Left ventricle myocardium superior (tissue), 1 donor: ENCODE measurements at regions not wholly inside any gene's neighbourhood (a gene's known extent, or its start where the extent isn't known, plus 50 kb on each side); places are given as distances from the start of the nearest gene placed in this dataset.

Experiments
- ATAC-seq: fragments of 200-7000 bp; cut with Tn5 transposase; one replicate; pipeline ENCODE4 v1.9.1; 2020; ENCODE audit warnings: mild to moderate bottlenecking, moderate library complexity
- DNase-seq: peaks from one replicate; pipeline ENCODE4 v3.0.0-alpha.2; 2020
- intact Hi-C: fragments of 100-400 bp; cut with micrococcal nuclease; formaldehyde crosslinking; loops from one replicate; pipeline ENCODE4 v1.11.0; 2022
- donor health status: DM: no; HTN: yes; CAD: no; lungs with severe emphysema.

DNA sequence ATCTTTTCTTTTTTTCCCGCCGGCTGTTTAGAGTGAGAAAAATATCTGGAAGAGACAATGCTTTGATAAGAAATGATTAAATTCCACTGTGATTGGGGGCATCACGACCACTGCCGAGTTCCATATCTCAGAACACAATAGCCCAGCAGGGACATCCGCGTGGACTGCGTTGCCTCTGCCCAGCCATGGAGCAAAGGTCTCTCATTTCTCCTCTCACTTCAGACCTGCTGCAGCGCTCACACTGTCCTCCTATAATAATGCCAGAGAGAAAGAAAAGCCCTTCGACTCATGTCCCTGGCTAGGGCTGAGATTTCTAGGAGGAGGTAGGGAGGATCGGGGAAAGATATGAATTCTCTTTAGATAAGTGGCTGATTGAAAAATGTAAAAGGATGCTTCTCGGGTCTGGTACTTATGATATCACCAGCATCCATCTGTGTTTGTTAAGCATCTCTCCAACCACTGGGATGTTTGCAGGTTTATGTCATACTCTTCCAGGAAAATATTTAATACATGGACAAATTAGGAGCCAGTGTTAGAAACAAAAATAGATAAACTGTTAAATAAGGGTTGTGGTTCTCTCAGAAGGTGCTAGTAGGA, 472.9 kb upstream of the AKR1E2 start:
- DNase-seq (no peak), ATAC-seq (peak; percentile 37)
- intact Hi-C loops = no loop called here

DNA sequence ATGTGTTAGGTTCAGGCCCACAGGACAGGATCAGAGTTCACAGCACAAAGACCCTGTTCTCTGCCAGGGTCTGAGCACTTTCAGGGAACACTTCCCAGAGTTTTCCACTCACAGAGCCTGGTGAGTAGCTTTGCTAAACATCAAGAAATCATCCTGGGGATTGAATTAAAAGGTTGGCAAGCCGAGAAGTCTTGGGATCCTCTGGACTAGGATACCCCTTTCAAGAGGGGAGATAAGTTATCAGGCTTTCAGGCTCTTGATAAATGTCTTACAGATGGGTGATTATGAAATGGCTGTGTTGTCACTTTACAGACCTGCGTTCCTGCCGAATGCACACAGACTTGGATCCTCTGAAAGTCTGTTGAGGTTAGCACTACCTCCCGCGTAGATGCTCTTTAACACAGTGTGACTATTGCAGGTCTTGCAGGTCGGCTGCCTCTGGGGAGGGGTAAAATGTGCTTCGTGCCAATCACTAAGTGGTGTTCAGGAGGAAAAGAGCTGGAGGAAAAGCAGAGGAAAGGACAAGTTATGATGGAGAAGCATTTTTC, 473.5 kb upstream of the AKR1E2 start:
- ATAC-seq = peak; percentile 89
- intact Hi-C loops = no loop called here
- DNase-seq = peak; percentile 30

DNA sequence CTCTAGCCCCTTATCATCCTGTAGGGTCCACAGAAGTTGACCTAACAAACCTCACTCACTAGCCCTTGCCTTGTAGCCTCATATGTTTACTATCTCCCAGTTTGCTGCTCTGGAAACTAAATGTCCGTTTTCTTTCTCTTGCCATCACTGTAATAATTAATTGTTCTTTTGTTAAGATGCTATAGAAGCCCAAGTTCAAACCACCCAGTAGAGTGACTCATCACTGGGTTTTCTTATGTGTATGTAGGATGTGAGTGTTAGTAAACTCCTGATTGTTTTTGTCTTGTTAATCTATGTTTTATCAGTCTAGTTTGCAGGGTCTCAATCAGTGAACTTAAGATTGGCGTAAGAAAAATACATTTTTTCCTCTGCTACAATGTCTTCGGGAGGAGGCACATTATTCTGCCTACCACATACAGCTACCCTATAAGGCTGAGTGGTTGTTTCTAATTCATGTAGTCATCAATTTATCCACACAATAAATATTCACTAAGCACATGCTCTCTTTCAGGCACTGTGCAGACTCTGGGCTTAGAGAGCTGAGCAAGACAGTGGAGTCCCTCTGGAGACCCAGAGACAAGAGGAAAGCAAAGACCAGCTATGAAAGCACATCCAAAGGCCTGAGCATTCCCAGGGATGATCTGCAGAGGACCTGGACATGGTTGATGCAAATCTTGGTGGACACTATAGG, 474.1 kb upstream of the AKR1E2 start:
- intact Hi-C loops = no loop called here
- ATAC-seq (peak; percentile 62), DNase-seq (no peak)

DNA sequence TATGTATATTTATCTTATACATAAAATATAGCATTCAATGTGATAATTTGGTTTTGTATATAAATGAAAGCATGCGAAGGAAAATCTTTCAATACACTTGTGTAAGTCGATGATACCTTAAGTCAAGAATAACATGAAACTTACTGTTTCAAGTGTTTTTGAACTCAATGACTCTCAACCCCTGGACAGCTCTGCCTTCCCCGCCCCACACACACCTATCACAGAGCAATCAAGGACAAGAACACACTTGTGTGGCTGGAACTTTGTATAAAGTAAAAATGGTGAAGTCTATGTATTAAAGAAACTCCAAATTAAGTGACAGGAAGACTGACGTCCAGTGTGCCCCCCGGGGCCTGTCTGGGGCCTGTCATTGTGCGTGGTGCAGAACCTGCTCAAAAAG, 478.6 kb upstream of the AKR1E2 start:
- intact Hi-C loops = no loop called here
- DNase-seq (no peak), ATAC-seq (no peak)

DNA sequence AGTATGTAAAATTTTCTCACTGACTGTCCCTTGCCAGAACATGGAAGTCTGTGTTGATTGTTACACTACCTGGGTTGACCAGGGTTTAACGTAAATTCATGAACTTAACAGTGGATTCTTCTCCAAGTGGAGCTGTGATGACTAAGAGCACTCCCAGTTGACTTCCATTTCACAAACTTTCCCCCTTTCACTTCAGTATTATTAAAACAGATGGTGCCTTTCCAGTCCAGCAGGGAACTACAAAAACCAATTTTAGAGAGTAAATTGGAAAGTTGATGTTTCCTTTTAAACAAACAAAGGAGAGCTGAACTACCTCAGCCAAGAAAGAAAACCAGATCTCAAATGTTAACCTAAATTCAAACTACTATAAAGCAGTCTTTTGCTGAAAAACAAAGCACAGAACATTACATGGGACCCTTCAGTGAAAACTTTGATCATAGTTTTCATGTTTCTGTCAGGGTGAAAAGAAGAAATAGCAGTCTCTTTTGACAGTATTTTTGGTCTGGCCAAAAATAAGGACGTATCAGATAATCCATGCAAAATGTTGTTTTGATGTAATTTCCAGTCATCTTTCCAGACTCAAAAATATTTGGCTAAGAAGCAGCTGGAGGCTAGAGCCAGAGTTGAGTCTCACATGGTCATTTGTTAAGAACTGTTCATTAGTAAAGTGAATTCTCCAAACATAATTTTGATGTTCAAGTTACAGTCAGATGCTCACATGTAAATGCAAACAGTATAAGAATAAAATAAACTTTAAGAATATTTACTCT, 479.9 kb upstream of the AKR1E2 start:
- ATAC-seq (peak; percentile 69), DNase-seq (no peak)
- intact Hi-C loops = no loop called here

DNA sequence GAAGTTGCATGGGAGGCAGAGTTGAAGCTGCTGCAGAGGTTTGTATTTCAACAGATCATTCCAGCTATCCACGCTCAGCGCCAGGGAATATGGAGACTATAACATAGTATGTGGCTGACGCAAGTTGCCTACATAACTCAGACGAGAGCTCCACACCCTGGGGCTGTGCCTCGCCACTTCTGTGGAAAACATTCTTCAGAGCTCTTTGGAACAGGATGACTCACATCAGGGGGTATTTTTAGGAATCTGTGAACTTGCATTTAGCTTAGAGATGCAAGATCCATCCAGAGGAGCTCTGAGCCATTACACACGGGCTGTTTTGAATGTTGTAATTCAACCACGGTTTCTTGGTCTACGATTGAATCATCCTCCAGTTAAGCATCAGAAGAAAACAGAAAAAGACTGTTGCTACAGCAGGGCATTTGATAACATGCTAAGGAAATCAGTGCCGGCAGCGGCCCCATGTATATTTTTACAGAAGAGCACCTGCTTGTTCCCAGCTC, 481.5 kb upstream of the AKR1E2 start:
- intact Hi-C loops = no loop called here
- ATAC-seq = peak; percentile 93
- DNase-seq = peak; percentile 63

DNA sequence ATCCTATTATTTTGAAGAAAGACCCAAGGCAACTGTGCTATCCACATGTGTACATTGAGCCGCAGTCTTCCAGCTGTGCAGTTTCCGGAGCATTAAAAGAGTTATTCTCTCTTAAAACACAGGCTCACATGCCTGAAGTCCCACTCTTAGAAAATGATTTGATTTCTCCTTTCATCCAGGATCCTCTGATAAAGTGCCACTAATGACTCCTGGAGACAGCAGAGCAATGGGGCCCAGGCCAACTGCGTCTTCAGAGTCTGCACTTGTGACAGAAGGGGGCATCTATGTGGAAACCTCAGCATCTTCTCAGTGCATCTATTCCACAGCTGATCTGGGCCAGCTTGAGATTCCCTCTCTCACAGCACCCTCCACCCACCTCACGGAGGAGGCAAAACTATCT, 482.1 kb upstream of the AKR1E2 start:
- intact Hi-C loops = no loop called here
- DNase-seq (no peak), ATAC-seq (peak; percentile 5)

DNA sequence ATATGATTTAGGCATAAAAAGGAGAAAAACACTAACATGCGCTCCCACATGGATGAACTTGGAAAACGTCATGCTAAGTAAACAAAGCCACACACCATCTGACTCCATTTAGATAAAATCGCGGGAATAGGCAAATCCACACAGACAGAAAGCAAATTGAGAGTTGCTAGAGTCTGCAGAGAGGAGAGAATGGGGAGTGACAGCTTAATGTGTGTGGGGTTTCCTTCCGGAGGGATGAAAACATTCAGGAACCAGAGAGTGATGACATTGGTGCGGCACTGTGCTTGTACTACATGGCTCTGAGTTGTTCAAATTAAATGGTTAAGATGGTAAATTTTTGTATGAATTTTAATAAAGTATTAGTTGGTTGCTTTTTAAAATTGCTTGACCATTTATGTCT, 482.9 kb upstream of the AKR1E2 start:
- DNase-seq (no peak), ATAC-seq (no peak)
- intact Hi-C loops = no loop called here

DNA sequence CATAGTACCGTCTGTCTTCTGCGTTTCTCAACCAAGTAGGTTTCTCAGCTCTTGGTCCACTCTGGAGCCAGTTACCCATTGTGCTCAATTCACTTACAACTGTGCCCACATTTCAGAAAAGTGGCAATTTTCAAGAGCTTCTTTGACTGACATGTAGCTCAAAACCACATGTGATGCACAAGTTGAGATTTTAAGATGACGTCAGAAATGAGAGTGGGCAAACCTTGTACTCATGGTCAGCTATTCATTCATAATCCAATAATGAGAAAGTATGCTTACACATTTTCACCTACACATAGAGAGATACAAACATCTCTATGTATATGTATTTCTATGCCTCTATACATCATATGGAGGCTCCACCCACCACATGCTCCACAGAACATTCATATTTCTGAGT, 487.2 kb upstream of the AKR1E2 start:
- intact Hi-C loops = no loop called here
- ATAC-seq (no peak), DNase-seq (no peak)

DNA sequence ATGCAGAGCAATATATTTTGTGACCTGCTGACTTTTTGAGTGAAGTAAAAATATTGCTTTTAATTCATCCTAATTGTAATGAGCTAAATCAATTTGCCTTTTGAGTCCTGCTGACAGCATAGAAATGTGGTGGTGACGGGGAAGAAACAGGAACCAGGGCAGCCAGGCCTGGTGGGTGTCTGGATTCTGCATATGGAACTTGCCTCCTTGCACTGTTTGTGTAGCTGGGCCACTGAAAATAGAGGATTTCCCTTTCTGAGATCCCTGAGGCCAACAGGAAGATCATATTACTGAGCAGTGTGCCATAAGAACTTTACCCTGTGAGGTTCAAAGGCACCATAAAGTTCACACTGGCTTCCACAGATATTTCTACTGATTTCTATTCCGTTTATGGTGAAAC, 488.4 kb upstream of the AKR1E2 start:
- ATAC-seq (no peak), DNase-seq (no peak)
- intact Hi-C loops = no loop called here

DNA sequence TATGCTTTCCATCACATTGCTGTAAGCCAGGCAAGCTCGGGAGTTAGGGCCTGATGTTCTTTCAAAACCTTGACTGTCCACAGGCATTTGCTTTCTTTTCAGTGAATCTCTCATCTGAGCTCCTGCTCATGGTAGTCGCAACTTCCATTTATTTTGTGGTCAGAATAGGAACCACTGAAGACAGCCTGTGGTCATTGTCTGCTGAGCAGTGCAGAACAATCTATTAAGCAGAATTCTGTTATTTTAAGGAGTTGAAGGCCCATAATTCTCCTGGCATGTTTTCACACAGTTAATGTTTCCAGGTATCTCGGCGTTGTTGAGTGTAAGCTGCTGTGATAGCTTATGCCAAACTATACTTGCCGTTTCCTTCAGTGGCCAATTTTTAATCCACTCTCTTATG, 491.1 kb upstream of the AKR1E2 start:
- intact Hi-C loops = no loop called here
- no peak for ATAC-seq
- DNase-seq = no peak

DNA sequence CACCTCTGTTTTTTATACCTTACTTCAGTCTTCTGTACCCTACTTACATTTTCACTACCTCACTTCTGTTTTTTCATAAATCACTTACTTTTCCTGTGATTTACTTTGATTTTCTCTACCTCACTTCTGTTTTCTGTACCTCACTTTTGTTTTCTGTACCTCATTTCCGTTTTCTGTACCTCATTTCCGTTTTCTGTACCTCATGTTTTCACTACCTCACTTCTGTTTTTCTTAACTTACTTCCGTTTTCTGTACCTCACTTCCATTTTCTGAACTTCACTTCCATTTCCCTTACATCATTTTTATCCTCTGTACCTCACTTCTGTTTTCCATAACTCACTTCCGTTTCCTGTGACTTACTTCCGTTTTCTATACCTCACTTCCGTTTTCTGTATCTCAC, 492.0 kb upstream of the AKR1E2 start:
- ATAC-seq = no peak
- DNase-seq = no peak
- intact Hi-C loops = no loop called here

DNA sequence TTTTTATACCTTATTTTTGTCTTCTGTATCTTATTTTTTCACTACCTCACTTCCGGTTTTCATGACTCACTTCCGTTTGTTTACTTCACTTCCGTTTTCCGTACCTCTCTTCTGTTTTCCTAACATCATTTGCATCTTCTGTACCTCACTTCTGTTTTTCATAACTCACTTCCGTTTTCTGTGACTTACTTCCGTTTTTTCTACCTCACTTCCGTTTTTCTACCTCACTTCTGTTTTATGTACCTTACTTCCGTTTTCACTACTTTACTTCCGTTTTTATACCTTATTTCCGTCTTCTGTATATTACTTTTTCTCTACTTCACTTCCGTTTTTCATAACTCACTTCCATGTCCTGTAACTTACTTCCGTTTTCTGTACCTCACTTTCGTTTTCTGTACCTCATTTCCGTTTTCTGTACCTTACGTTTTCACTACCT, 492.5 kb upstream of the AKR1E2 start:
- intact Hi-C loops = no loop called here
- DNase-seq = no peak
- ATAC-seq = no peak

DNA sequence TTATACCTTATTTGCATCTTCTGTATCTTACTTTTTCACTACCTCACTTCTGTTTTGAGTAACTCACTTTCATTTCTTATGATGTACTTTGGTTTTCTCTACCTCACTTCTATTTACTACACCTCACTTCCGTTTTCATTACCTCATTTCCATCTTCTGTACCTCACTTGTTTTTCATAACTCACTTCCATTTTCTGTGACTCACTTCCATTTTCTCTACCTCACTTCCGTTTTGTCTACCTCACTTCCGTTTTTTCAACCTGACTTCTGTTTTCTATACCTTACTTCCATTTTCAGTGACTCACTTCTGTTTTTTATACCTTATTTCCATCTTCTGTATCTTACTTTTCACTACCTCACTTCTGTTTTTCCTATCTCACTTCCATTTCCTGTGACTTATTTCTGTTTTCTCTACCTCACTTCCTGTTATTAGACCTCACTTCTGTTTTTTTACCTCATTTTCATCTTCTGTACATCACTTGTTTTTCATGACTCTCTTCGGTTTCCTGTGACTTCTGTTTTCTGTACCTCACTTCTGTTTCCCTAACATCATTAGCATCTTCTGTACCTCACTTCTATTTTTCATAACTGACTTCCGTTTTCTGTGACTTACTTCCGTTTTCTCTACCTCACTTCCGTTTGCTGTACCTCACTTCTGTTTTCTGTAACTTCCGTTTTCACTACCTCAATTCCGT, 493.1 kb upstream of the AKR1E2 start:
- no peak for ATAC-seq
- intact Hi-C loops = no loop called here

DNA sequence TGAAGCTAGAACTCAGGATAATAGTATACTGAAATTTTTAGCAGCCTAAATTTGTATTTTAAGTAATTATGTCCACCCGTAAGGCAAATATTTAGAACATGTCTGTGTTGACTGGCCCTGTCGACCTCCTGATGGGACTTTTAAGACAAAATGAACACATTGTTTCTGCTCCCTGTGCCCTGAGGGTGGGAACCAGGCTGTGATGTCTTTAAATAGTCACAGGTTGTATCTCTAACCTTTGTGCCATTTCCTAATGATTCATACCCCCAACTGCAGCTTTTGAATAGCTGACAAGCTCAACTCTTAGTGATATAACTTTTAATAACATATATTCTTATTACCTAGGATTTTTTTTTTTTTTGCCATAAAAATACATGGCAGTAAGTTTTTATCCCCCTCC, 494.9 kb upstream of the AKR1E2 start:
- no peak for ATAC-seq
- intact Hi-C loops = no loop called here
- DNase-seq = no peak

More for the DNA sequence above, 493.1 kb upstream of the AKR1E2 start:
- no peak for DNase-seq

DNA sequence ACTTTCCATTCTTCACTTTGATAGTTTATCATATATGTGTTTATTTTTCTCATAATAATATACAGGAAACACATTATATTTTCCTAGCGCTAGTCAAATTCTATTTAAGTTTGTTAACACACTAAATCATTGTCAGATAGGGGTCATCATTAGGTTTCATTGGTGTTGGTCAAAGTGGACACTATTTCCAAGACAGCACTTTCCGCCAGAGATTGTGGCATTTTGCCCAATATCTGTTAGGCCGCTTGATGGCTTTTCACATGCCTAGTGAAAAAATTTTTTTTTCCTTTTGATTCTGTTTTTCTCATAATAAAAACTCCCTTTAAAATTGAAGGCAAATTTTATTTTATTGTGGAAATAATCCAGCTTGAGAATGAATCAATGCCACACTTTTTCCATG, 495.4 kb upstream of the AKR1E2 start:
- ATAC-seq (no peak), DNase-seq (no peak)
- intact Hi-C loops = no loop called here

DNA sequence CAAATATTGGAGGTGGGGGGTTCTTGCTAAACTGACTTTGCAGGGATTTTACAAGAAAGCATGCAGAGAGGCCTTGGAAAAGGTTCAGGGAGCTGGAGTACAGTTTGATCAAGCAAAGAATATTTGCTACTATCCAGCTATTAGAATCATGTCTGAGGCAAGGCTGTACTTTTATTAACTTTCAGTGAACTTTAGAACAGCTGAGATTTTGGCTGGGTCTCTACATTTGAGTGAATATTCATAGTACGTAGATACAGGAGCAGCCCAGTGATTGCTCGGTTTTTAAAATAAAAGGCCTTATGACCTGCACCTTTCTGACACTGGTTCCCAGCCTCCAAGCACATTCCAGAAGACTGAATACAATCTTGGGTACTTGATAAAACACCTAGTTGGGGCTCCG, 496.8 kb upstream of the AKR1E2 start:
- intact Hi-C loops = no loop called here
- ATAC-seq (peak; percentile 30), DNase-seq (no peak)

DNA sequence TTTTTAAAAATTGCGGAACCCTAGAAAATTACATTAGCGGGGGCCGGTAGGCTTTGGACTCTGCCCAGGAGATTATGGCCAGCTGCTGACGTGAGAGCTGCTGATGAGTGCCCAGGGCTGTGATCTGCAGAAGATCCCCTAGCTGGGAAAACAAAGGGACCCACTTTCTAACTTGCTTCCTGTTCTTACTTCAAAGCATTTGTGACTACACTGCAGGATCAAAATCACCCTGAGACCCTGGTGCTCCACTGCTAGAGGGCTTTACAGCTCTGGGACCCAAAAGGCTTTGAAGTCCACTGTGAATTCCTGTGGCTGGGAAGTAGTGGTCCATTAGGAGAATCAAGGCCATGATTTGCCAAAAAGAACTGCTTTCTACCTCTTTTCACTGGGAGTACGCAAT, 499.4 kb upstream of the AKR1E2 start:
- no peak for DNase-seq
- ATAC-seq = no peak
- intact Hi-C loops = no loop called here

DNA sequence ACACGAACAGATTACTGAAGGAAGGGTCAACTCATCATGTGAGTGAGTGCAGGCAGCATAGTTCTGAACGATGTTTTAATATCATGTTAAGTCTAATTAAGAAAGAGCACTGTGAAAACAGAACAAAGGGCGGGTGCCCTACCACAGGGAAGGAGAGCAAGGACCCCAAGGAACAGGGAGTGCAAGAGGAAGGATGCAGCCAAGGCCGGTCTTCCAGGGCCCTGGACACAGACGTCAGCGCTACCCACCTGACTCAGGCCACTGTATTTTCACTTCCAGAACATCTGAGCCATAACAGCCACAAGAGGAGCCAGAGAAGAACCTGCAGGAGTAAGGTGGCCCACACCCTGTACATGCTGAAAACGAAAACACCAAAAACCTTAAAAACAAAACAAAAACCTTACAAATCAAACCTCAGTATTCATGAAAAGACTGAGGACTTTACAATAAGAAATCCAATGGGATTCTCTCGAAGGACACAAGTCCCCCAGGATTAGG, 506.1 kb upstream of the AKR1E2 start:
- ATAC-seq (no peak), DNase-seq (no peak)
- intact Hi-C loops = no loop called here
